Pons (tissue), 1 donor: ENCODE measurements at regions not wholly inside any gene's neighbourhood (a gene's known extent, or its start where the extent isn't known, plus 50 kb on each side); places are given as distances from the start of the nearest gene placed in this dataset.

ENCODE experiments used
- DNase-seq: peaks from one replicate; pipeline ENCODE4 v3.0.0-alpha.2; 2016; ENCODE audit warnings: low spot score

DNA sequence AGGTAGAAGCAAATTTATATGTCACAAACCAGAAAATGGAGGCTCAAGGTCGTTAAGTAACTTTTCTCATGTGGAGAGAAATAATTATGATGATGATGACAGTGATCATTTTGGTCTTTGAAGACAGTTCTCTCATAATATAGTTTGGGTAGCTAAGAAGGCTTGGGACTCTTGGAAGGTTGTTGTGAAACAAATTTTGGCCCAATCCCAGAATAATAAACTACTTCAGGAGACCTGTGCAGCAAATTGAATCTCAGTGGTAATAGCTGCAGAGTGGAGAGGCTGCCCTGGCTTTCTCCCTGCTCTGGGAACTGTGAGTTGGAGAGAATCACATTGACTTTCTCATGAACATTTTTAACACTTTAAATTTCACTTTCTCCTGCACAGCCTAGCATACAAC, 217.2 kb upstream of the BOD1L1 start:
- DNase-seq: no peak

DNA sequence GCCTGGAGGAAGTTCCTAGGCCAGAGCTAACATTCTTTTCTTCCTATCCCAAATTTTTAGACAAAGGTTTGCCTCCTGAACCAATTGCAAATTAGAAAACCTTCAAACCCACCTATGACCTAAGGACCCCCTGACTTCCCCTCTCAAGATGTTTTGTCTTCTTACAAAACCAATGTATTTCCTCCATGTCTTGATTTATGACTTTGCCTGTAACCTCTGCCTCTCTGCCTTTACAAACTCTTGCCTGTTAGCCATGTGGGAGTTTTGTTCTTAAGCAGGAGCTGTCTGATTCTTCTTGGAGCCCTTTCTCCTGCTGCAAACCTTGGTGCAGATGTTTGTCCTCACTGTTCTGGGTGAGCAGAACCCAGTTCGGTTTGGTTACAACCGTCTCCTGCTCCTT, 222.3 kb upstream of the BOD1L1 start:
- no peak for DNase-seq

DNA sequence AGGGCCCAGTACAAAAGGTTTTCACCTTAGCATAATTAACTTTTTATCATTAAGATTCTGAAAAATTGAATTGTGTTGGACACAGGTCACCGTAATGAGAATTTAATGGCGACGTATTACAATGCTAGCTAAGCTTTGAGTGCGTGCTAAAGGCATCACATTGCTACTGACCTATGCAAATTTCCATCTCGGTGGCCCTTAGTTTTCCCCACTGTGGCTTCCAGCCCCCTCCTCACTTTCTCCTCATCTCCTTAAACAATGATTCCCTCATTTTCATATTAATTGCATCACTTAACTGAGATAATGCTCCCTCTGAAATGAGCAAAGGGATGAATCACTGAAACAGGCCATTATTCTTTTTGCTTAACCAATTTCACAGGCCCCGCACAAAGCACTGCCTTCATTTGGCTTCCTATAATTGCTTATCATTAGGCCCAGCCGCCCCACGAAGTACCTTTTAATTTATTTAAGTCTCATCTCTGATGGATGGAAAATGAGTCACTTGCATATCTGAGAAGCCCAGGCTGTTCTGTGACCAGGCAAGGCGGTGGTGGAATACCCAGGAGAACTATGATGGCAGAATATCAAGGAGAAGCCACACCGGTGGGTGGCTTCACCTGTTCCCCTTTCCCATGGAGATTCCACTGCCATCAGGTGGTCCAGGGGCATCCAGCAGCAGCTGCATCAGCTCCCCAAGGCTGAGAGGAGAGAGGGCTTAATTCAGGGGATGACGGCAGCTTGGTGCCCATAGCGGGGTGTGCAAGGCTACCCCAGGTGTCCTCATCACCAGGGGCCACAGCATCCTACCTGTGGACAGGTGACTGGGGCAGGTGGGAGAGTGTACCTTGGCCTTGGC, 223.8 kb upstream of the BOD1L1 start:
- DNase-seq: no peak

DNA sequence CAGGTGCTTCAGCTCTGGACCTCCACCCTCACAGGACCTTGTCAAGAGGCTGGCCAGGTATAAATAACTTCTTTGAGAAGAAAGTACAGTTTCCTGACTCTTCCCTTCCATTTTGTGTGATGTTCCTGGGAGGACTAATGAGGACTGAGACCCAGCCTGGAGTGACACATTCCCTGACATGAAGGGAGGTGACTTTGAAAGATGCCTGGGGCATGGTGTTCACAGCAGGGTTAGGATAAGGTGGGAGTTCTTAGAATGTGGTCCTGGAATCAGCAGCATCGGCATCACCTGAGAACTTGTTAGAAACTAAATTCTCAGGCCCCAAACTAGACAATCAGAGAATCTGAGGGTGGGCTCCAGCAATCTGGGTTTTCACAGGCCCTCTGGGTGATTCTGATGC, 224.9 kb upstream of the BOD1L1 start:
- DNase-seq: no peak

DNA sequence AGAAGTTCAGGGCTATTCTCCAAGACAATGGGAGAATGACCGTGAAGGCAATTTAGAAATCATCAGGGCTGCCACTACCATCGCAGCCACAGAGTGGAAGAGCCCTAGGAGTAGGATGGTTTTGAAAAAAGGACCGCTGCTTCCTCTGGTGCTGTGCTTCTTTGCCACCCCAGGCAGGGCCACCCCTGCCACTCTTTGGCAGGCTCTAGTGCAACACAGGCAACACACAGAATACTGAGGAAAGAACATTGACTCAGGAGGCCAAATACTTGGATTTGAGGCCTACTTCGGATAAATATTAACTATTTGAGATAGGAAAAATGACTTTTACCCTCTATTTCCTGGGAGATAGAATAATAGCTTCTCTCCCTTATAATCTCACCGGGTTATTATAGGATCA, 228.9 kb upstream of the BOD1L1 start:
- DNase-seq: no peak

DNA sequence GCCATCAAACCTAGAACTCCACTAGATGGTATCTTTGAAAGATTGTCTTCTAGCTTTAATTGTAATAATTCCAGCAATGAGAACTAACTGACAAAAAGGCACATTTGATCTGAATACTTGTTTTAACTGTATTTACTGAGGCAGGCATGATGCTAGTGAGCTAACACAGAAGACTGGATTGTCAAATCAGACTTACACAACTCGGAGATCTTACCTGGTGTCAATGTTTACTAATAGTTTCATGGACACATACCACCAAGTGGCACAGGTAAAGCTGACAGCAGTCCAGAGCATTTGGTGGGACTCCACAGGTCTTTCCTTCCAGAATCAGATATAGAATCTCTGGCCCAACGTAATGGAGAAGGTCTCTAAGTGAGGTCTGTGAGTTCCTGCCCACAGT, 229.9 kb upstream of the BOD1L1 start:
- DNase-seq: no peak

DNA sequence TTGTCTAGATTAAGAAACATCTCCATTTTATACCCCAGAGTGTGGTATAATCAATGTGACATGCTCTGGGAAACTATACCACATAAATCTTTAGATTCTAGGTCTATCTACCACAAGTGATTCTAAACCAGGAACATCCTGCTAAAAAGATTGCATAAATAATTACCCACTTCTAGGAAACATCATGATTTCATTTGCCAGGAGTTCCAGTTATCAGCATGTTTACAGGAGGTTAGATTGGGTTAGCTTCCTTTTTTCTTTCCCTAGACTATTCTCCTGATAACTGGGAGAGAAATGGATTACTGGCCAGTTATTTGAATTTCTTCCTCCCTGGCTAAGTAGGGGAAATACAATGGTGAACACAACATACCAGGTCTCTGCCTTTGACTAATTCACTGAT, 230.3 kb upstream of the BOD1L1 start:
- DNase-seq: no peak

DNA sequence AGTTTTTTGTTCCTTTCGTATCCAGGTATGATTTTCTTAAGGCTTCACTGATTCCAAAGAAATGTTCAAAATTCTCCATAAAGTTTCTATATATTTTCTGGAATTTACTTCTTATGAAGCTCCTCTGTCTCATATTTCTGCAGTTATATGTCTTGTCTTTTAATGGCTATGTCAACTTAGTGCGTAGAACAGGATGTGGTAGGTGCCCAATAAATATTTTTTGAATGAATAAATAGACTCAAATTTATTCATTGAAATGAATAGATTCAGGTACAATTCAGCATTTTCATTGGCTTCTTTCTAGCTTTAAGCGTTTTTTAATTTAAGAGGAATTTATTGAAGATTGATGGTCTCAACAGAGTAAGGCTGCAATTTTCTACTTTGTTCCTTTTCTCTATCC, 231.9 kb upstream of the BOD1L1 start:
- DNase-seq: no peak

DNA sequence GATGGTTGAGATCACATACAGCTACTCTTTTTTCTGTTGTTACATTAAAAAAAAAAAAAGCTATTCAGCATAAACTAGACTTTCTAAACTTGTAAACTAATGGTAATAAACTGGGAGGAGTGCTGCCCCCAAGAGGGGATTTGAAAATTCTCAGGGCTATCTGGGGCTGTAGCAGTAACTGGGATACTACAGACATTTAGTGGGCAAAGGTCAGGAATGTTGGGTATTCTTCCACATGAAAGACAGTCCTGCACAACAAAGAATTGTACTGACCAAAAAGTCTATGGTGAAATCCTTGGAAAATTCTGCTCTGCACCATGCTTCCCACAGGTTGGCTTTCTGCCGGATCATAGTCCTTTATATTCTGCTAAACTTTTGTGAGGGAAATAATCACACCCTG, 232.6 kb upstream of the BOD1L1 start:
- DNase-seq: peak; percentile 51

DNA sequence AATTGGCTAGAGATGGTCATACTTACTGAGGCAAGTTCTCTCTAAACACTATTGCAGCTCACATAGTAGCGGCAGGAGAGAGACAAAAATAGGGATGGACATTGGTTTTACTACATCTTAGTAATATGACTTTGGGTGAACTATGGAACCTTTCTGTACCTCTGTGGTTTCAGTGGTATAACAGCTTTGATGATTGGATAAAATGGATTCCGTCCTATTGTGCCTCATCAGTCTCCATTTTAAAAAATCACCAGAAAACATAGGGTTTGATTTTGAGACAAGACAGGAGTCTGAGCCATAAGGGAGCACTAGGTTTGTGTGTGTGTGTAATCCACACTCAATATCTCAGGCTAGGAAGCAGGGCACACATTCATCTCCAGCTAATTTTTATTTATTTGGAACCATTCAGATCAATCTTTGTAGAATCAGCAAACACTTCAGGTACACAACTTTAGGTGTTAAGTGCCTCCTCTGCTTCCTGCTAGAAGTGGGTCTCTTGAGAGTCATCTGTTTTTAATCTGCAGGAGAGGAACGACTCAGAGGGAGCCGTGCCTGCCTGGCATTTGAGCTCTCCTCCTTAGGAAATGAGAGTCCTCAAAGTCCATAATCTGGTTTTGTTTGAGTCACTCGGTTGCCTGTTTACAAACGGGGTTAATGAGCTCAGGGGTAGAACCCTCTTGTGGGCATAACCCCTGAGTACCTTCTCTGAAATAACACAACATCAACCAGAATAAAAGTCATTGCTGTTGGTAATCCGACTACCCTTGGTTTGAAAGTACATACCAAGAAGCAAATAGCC, 238.5 kb upstream of the BOD1L1 start:
- no peak for DNase-seq

DNA sequence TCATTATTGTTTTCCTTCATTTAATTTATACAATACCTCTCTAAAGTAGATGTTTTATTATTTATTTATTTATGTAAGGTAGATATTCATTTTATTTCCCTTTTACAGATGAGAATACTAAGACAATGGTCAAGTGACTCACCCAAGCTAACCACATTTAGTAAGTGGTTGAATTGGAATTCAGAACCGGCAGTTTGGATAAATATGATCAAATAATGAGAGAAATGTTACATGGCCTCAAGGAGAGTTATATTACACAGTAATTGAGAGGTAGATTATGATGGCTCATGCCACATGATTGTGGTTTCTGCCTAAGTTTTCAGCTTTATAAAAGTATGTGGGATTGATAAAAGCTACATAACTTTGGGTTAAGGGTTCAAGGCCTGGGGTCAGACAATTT, 239.4 kb upstream of the BOD1L1 start:
- DNase-seq: no peak

DNA sequence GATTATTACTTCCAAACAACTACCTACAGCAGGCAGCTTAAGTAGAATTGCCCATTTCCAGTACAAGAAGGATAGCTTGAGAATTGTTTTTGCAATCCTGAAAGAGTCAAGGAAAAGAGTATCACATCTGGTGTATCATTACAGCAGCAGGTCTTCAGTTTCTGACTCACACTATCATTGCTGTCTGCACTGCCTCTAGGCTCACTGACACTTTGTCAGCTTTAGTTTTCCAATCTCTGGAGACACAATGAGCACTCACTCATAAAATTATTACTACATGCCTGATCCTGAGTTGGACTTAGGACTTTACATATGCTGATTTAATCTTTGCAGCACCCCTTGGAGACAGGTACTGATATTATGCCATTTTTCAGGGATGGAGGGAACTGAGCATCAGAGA, 244.6 kb upstream of the BOD1L1 start:
- no peak for DNase-seq

DNA sequence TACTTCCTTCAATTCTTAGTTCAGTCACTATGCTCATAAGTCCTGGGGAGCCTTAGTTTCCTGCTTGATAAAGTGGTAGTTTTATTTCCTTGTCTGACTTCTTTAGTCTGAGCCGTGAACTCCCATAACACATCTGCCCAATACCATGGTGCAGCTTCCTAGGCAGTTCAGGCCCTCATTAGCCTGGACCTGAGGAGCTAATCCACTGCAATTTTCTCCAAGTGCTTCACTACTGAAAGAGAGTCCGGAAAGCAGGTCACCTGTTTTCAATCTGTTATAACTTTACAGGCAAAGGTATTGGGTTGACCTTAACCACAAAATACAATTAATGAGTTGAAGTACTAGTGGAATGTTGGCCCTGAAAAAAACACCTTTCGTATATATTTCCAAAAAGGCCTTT, 245.4 kb upstream of the BOD1L1 start:
- DNase-seq: no peak

DNA sequence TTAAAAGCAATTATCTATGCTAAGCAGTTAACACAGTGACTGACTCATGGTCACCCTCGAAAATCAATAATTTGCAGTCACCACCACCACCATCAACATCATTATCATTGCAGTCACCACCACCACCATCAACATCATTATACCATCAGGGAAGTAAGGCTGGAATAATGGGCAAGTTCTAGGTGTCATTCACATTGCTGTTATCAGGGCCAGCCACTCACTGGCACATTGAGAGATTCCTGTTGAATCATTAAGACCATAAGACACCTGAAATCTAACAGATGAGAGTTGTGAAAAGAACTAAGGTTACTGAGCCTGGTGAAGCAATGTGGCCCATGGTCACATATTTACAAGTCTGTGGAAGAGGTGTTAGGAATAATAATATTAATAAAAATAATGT, 247.7 kb upstream of the BOD1L1 start:
- no peak for DNase-seq

DNA sequence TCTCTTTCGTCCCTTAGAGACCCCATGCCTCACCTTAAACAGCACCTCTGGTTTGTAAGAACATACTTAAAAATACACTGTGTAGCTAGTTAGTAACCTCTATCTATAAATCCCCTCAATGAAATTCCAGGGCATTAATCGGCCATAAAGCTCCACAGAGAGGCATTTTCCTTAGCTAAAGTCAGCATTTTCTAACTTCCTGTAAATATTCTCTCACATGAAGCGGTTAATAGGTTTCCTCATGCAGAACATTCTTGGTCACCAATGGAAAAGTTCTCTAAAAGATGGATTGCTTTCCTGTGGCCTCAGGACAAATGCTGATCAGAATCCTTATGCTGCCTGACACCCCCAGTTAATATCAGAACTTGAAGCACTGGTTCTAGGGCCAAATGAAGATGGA, 248.6 kb upstream of the BOD1L1 start:
- DNase-seq: no peak

DNA sequence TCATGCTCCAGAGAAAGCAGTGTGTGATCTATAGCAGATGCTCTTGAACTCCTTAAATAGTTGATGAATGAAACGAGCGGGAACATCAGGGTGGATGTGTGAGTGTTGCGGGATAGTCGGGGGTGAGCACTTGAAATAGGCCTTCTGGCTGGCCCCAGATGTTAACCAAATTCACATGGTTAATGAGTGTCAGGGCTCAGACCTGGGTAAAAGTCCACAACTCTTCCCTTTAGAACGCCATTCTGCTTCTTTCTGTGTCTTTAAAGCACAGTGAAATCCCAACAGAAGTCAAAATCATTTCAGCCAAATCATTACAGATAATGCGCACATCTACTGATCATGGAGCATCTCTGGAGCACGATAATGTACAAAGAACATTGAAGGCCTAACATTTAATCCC, 249.4 kb upstream of the BOD1L1 start:
- no peak for DNase-seq

DNA sequence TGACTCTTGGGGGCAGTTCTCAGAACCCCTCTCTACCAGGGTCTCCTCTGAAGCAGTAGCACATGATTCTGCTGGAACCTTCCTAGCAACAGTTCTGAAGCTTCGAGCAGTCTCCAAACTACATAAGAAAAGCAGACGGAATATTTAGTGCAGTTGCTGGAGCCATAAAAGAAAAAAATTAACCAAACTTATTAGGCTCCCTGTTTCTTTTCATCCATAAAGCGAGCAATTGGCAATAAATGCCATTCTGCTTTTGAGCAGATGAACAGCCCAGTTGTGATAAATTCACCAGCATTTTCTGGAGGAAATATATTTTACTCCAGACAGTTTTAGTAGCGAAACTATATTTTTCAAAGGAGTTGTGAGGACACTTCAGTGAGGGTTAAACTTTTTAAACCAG, 250.1 kb upstream of the BOD1L1 start:
- DNase-seq: no peak

DNA sequence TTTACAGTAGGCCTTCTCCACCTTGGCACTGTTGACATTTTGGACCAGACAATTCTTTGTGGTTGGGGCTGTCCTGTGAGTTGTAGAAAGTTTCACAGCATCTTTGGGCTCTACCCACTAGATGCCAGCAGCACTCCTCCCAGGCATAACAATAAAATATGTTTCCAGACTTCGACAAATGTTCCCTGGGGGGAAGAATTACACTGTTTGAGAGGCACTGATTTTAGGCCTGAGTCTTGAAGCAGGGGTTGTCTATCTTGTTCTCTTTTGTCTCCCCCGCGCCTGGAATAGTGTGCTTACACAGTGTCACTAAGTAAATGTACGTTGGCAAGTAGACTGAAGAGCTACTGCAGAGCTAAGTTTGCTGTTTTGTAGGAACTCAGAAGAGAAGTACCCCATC, 254.4 kb upstream of the BOD1L1 start:
- DNase-seq: peak; percentile 11

DNA sequence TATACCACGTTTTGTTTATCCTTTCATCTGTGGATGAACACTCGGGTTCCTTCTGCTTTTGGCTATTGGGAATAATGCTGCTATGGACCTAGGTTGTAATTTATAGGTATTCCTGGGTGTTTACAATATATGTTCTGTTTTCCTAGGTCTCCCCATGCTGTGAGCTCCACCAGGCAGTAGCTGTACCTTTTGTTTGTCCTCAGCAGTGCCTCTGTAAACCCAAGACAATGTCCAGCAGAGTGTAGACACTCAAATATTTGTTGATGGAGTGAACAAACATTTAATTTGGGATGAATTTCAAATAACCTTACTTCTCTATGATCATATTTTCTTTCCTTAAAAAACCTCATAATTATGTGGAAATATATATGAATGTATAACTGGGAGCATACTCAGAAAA, 259.5 kb upstream of the BOD1L1 start:
- DNase-seq: no peak

DNA sequence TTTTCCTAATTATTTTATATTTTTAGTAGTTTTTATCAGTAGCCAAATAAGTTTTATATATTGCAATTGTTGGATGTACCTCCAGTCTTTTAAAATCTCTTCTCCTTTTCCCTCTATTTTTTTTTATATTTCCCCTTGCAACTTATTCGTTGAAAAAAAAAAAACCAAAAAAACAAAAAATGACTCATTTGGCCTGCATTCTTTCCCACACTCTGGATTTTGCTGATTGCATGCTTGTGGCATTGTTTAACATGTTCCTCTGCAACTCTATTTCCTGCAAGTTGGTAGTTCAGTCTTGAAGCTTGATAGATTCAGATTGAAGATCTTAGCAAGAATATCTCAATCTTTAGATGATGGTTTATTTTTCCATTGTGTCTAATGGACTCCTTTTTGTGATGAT, 260.6 kb upstream of the BOD1L1 start:
- DNase-seq: no peak

DNA sequence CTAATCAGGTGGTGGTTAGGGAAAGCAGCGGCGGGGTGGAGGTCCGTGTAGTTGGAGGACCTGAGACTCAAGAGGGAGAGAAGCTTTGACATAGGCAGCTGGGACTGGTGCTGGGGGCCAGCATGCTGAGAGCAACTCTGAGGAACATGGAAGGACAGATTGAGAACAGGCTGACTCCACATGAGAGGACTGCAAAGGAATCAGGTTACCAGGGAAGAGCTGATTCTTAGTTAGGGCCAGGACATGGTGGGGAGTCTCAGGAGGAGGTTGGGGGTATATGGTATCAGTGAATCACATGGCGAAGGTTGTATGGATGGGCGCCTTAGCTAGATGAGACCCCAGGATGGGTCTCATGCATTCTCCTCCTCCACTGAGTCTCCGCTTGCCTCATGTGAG, 264.0 kb upstream of the BOD1L1 start:
- DNase-seq: no peak

DNA sequence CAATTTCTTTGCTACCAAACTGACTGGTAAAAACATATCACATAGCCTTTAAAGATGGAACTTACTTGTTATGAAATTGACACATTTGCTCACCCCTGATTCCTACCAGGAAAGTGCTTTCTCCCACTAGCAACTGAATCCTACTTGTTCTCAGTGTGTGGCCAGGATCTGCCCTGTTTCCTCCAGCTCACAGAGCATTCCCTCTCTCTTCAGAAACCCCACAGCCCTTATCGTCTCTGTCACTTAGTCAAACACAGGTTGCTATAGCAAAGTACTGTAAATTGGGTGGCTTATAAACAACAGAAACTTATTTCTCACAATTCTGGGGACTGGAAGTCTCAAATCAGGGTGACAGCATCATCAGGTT, 265.2 kb upstream of the BOD1L1 start:
- DNase-seq: no peak

DNA sequence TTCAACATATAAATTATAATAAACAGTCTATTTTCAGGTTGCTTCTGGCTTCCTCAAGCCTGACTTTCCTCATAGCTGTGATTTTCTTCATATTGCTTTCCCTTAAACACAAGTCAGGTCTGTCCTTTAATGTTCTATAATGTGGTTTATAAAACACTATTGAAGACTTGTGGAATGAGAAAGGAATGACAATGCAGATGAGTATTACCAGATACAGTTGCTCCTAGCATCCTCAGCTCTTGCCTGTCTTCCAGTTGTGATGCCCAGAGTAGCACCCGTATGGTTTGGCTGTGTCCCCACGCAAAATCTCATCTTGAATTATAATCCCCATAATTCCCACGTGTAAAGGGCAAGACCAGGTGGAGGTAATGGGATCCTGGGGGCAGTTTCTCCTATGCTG, 265.7 kb upstream of the BOD1L1 start:
- no peak for DNase-seq

DNA sequence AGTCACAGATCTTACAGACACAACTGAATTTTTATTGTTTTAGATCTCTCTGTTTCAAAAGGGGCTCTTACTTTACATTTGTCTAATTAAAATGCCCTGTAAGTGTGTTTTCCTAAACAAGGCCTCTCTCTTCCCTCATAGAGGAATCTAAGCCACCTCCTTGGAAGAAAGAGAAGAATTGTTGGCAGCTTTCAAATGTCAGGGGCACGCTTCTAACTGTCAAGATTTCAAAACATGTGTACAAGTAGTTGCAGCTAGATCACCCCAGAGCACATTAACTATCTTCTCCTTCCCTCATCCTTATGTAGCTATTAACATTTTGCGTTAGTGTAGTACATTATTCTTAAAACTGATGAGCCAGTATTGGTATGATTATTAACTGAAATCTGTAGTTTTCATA, 266.5 kb upstream of the BOD1L1 start:
- DNase-seq: no peak
